DOHH2 (cell line): ENCODE measurements at regions not wholly inside any gene's neighbourhood (a gene's known extent, or its start where the extent isn't known, plus 50 kb on each side); places are given as distances from the start of the nearest gene placed in this dataset.

Experiments
- H3F3A ChIP-seq: fragments of 200-600 bp; sonication (generic), shearing (Covaris generic); 2 replicates; pipeline ENCODE4 v1.6.0; 2016; ENCODE audit warnings: antibody characterized with exemption, mild to moderate bottlenecking; ENCODE audit not compliant: control insufficient read depth, insufficient read depth
- H3K27ac ChIP-seq: fragments of 200-600 bp; sonication (generic); 2 replicates; pipeline ENCODE4 v1.5.1; 2014; ENCODE audit warnings: low read depth, mild to moderate bottlenecking, low read length, moderate library complexity
- H3K27me3 ChIP-seq: fragments of 200-600 bp; sonication (generic); 2 replicates; pipeline ENCODE4 v1.6.1; 2014; ENCODE audit warnings: mild to moderate bottlenecking, low read length, mixed read lengths; ENCODE audit not compliant: control insufficient read depth
- H3K36me3 ChIP-seq: fragments of 200-600 bp; sonication (generic); 2 replicates; pipeline ENCODE4 v1.6.1; 2014; ENCODE audit warnings: mild to moderate bottlenecking, low read length, moderate library complexity, mixed read lengths; ENCODE audit not compliant: control insufficient read depth
- H3K4me1 ChIP-seq: fragments of 200-600 bp; sonication (generic); 2 replicates; pipeline ENCODE4 v1.6.1; 2014; ENCODE audit warnings: mild to moderate bottlenecking, low read length, mixed read lengths; ENCODE audit not compliant: control insufficient read depth
- H3K4me2 ChIP-seq: fragments of 200-600 bp; sonication (generic); 2 replicates; pipeline ENCODE4 v1.6.0; 2014; ENCODE audit warnings: mild to moderate bottlenecking, low read length, moderate library complexity
- H3K4me3 ChIP-seq: fragments of 200-600 bp; sonication (generic); 2 replicates; pipeline ENCODE4 v1.5.1; 2014; ENCODE audit warnings: mild to moderate bottlenecking, low read length, mixed read lengths
- H3K79me2 ChIP-seq: fragments of 200-600 bp; sonication (generic); 2 replicates; pipeline ENCODE4 v1.6.1; 2014; ENCODE audit warnings: mild to moderate bottlenecking, low read length, mixed read lengths; ENCODE audit not compliant: control insufficient read depth
- H3K9me2 ChIP-seq: fragments of 200-600 bp; sonication (generic); replicated peaks from 2 replicates; pipeline ENCODE4 v1.6.1; 2014; ENCODE audit warnings: mild to moderate bottlenecking, low read length, mixed read lengths; ENCODE audit not compliant: control insufficient read depth
- H3K9me3 ChIP-seq: fragments of 200-600 bp; sonication (generic); 2 replicates; pipeline ENCODE4 v1.6.1; 2014; ENCODE audit warnings: antibody characterized with exemption, low read length, mixed read lengths; ENCODE audit not compliant: control insufficient read depth, insufficient read depth
- H4K20me1 ChIP-seq: fragments of 200-600 bp; sonication (generic); 2 replicates; pipeline ENCODE4 v1.6.0; 2014; ENCODE audit warnings: low read depth, mild to moderate bottlenecking, antibody characterized with exemption, low read length, moderate library complexity; ENCODE audit not compliant: control insufficient read depth, insufficient read depth
- EZH2phosphoT487 ChIP-seq: fragments of 200-600 bp; sonication (generic); IDR thresholded peaks from 2 replicates; pipeline ENCODE4 v1.6.1; 2017; ENCODE audit warnings: borderline replicate concordance, mild to moderate bottlenecking, antibody characterized with exemption, low read length, moderate library complexity, mixed read lengths
- TF ChIP-seq, protein P1 (sequence below): fragments of 200-600 bp; sonication (generic); IDR thresholded peaks from one replicate; pipeline ENCODE4 v1.5.1; 2014; ENCODE audit warnings: antibody characterized with exemption, mild to moderate bottlenecking, low read depth, low read length; ENCODE audit not compliant: poor library complexity, severe bottlenecking

DNA sequence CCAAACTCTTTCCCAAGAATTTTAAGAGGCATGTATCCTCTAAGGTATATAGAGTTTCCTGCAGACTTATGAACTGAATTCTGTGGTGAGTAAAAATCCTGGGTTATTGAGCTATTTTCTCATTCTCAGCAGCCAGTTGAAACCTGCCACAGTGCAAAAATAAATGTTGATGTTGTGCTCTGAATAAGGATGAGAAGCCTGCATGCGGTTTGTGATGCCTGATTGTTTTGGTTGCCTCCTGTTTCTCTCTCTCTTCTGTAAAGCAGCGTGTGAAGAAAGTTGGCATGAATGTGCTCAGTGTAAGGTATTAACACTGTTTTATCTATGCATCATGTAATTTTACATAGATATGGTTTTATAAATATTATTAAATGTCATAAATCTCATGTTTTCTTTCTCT lies 452.6 kb downstream of the CDH2 start:
- no peaks in the 10 kb centered on the region for H4K20me1 ChIP-seq
- TF ChIP-seq EZH2phosphoT487, result no peak
- TF ChIP-seq, protein P1, sequence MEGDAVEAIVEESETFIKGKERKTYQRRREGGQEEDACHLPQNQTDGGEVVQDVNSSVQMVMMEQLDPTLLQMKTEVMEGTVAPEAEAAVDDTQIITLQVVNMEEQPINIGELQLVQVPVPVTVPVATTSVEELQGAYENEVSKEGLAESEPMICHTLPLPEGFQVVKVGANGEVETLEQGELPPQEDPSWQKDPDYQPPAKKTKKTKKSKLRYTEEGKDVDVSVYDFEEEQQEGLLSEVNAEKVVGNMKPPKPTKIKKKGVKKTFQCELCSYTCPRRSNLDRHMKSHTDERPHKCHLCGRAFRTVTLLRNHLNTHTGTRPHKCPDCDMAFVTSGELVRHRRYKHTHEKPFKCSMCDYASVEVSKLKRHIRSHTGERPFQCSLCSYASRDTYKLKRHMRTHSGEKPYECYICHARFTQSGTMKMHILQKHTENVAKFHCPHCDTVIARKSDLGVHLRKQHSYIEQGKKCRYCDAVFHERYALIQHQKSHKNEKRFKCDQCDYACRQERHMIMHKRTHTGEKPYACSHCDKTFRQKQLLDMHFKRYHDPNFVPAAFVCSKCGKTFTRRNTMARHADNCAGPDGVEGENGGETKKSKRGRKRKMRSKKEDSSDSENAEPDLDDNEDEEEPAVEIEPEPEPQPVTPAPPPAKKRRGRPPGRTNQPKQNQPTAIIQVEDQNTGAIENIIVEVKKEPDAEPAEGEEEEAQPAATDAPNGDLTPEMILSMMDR, result no peak
- H3K27me3 ChIP-seq, result no peaks in the 10 kb centered on the region
- H3K4me1 ChIP-seq, result no peaks in the 10 kb centered on the region
- H3K4me3 ChIP-seq, result no peak overlapping the region
- H3F3A ChIP-seq, result no peaks in the 10 kb centered on the region
- H3K9me2 ChIP-seq, result no peaks in the 10 kb centered on the region
- no peaks in the 10 kb centered on the region for H3K36me3 ChIP-seq
- H3K4me2 ChIP-seq, result no peak overlapping the region
- no peaks in the 10 kb centered on the region for H3K79me2 ChIP-seq
- H3K9me3 ChIP-seq, result peaks cover 10% of the 10 kb centered on the region; the same call in 1 of the 2 replicates
- H3K27ac ChIP-seq, result no peak overlapping the region

DNA sequence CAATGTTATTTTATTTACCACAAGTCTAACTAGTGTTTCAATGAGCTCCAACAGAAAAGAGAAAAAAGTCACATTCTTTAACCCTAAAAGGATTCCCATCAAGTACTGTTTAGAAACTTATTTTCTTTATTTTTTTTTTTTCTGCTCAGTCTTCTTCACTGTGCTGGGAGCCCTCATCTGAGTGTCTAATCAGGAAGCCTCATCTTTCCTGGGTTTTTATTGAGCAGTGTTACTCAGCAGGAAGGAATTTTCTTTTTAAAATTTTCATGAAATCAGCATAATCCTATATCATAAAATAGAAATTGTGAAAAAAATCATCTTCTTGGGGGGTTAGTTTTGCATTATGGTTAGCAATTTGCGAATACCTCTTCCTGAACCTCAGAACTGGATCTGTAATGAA lies 453.8 kb downstream of the CDH2 start:
- TF ChIP-seq EZH2phosphoT487, result no peak
- TF ChIP-seq, protein P1, result no peak
- no peak overlapping the region for H3K27ac ChIP-seq
- no peaks in the 10 kb centered on the region for H4K20me1 ChIP-seq
- H3K4me1 ChIP-seq, result no peaks in the 10 kb centered on the region
- no peak overlapping the region for H3K4me3 ChIP-seq
- no peak overlapping the region for H3K4me2 ChIP-seq
- H3F3A ChIP-seq, result no peaks in the 10 kb centered on the region
- H3K36me3 ChIP-seq, result no peaks in the 10 kb centered on the region
- no peaks in the 10 kb centered on the region for H3K27me3 ChIP-seq
- no peaks in the 10 kb centered on the region for H3K9me2 ChIP-seq
- no peaks in the 10 kb centered on the region for H3K79me2 ChIP-seq
- H3K9me3 ChIP-seq, result peaks cover 3% of the 10 kb centered on the region; the same call in 1 of the 2 replicates

DNA sequence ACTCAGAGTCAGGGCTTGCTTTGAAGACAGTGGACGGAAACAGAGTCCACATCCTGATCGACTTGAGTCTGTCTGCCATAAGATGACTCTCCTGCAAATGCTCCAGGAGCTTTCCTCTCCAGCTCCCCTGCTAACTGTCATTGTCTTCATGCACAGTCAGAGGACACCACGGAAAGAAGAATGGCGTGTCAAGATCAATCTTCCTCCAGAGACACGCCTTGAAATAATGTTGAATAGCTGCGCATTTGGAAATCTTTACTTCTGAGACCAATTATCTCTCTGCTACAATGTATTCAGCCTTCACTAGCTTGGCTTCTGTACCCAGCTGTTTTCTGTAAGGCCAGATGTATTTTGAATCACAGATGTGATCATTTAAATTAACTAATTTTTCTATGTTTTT lies 457.2 kb downstream of the CDH2 start:
- Histone ChIP-seq H3K9me3 (no peaks in the 10 kb centered on the region), H3F3A (no peaks in the 10 kb centered on the region), H3K4me1 (no peaks in the 10 kb centered on the region), H3K4me2 (no peak overlapping the region), H3K36me3 (no peaks in the 10 kb centered on the region), H4K20me1 (no peaks in the 10 kb centered on the region), H3K9me2 (no peaks in the 10 kb centered on the region), H3K79me2 (no peaks in the 10 kb centered on the region), H3K4me3 (no peak overlapping the region), H3K27ac (no peak overlapping the region), H3K27me3 (no peaks in the 10 kb centered on the region)
- no peak for TF ChIP-seq EZH2phosphoT487
- TF ChIP-seq, protein P1, result no peak

DNA sequence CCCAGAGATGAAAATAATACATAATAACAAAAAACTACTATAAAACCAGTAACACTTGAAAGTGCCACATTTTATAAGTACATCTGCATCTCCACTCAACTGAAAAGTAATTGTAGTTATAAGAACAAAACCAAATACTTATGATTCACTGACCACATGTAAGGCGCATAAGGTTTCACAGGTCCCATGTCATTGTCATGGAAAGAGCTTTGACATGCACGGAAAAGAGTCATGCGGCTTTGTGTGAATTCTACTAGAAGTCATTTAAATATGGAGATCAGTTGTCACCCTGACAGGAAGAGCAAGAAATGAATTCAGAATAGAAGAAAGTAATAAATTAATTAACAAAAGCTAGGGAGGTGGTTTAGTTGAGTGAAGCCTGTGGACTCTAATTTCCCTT lies 459.1 kb downstream of the CDH2 start:
- H3K9me2 ChIP-seq, result no peaks in the 10 kb centered on the region
- H3F3A ChIP-seq, result no peaks in the 10 kb centered on the region
- H3K9me3 ChIP-seq, result no peaks in the 10 kb centered on the region
- H3K4me3 ChIP-seq, result no peak overlapping the region
- H3K4me2 ChIP-seq, result no peak overlapping the region
- H3K36me3 ChIP-seq, result no peaks in the 10 kb centered on the region
- no peaks in the 10 kb centered on the region for H3K79me2 ChIP-seq
- no peaks in the 10 kb centered on the region for H3K4me1 ChIP-seq
- TF ChIP-seq, protein P1, result no peak
- TF ChIP-seq EZH2phosphoT487, result no peak
- H4K20me1 ChIP-seq, result no peaks in the 10 kb centered on the region
- no peaks in the 10 kb centered on the region for H3K27me3 ChIP-seq
- no peak overlapping the region for H3K27ac ChIP-seq
